NCI-H345 treated with DMSO at 0.1 percent for 48 hours (cell line): ENCODE measurements at regions not wholly inside any gene's neighbourhood (a gene's known extent, or its start where the extent isn't known, plus 50 kb on each side); places are given as distances from the start of the nearest gene placed in this dataset.
"Not testable (repeated sequence)": the region's sequence is repeated elsewhere in the genome, so short reads cannot be mapped to it uniquely, and the experiment has no call there.

Source experiments
- DNase-seq: peaks from one replicate; lab custom pipeline; 2025; ENCODE audit not compliant: unreplicated experiment; lab: John Stamatoyannopoulos, UW

DNA sequence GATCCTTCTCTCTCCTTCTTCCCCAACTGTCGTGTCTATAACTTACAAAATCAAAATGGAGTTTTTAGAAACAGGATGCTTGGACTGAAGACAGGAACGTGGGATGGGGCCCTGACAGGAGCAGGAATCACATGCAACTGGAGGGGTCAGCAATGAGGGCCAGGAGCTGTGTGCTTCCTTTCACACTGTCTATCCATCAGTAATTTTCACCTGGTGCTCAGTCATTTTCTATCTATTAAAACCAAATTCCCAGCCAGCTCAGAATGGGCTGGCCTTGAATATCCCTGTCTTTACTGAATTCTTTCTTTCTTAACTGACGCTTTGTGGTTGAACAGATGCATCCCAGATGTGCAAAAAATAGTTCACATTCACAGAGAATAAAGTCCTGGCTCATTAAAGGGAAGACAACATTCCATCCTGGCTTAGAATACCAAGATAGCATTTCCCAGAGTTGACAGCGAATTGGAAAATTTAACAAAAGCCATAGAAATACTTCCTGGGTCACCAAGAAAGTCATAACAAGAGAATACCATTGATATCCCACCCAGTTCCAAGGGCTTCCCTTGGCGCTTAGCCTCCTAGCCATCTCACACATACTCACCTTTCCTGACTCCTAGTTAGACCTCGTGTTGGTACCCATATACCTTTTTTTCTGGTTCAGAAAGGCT lies 588.1 kb downstream of the TTLL7 start:
- DNase-seq = not testable (repeated sequence)

DNA sequence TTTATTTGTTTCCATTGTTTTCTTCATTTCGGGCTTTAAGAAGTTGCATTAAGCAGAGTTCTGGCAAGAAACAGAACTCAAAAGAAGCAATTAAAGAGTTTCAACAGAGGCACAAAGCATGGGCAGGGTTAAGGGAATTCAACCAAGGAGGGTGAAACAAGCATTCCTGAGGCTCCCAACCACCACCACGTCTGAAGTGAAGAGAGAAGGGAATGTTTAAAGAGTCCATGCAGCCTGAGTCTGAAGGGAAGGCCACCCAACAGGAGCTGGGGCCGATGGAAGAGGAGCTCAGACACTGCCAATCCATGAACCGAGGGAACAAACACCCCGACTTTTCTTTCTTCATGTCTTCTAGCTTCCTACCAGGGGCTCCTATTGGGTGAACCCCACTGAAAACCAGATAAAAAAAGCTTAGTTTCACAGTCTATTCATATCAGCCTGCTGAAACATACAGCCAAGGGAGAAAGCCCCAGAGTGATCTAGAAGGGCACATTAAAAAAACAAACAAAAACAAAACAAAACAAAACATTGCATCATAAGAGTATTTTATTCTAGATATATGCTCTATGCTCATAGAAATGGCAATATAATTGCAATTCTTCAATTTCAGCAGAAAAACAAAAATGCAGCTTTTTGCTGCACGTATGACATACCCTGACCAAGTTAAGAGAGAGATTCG lies 592.1 kb downstream of the TTLL7 start:
- DNase-seq = not testable (repeated sequence)

DNA sequence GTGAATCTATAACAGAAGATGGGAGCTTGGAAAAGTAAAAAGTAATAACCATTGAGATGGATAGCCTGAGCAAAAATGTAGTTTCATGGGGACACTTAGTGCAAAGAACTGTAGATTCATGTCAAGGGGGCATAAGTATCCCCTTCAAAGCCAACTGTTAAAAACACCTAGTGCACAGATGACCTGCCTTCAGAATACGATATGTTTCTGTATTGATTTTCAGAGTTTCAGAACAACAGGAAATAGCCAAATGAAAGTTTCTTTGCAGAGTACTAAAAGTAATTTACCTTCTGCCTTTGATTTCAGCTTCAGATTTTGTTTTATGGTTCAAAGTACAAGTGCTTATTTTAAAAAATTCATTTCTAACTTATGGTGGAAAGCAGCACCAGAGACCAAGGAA lies 593.1 kb downstream of the TTLL7 start:
- not testable (repeated sequence) for DNase-seq

DNA sequence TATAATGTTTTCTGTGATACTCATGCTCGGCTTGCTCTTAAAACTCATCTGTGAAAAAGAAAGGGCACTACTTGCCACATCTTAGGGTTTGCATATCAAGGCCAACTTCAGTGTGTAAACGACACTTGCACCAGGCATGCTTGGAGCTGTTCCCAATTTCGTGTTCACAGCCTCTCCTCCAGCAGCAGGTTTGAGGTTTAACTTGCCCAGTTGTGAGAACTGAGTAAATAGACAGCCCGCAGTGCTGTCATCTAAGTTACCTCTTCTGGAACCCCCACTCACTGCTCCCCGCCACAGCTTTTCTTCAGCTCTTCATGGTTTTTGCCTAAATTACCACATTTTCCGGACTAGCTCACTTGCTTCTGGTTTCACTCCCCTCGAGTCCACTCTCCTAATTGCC lies 595.4 kb downstream of the TTLL7 start:
- not testable (repeated sequence) for DNase-seq

DNA sequence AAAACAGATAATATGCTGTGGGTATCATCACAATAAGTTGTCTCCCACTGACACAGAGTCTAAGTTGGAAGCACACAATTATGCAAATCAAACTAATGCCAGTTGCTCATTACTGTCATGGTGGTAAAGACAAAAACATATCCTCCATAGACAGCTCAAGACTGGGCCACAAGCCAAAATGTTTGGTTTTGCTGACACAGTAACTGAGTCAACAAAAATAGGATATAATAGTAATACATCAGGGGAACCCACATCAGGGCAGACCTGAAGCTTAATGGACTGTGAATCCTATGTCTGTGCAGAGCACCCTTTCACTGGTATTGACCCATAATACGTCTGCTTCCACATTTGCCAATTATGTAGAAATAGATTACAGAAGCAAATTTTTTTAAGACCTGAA lies 597.8 kb downstream of the TTLL7 start:
- DNase-seq = peak; percentile 17

DNA sequence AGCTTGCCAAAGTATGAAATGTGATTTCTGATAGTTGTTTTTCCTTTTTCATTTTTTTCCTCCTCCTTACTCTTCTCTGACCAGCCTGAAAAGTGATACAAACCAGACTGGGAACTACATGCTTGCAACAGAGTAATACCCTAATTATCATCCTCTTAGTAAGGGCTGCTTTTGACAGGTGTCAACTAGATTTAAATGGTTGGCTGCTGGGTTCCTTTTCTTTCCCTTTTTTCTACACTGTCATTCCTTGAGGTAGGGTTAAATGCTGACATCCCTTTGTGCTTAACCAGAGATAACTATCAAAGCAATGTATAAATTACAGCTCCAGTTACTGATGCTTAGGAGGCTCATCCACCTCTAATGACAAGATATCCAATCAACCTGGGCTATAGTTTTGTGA lies 598.8 kb downstream of the TTLL7 start:
- not testable (repeated sequence) for DNase-seq

DNA sequence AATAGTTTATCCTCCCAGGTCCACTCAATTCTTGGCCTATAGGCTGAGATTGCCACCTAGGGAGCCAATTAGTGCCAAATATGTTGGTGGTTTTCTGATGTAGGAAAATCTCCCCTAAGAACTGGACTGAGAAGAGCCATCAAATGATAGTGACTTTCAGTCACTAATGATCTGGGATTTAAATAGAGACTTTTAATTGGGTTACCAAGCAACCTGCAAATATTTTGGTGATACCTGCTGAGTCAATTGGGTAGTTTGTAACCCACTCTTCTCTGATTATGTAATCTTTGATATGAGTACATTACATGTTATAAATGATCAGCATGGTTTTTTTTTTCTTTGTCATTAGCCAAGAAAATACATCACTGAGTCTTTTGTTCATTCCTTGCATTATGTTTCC lies 600.8 kb downstream of the TTLL7 start:
- not testable (repeated sequence) for DNase-seq

DNA sequence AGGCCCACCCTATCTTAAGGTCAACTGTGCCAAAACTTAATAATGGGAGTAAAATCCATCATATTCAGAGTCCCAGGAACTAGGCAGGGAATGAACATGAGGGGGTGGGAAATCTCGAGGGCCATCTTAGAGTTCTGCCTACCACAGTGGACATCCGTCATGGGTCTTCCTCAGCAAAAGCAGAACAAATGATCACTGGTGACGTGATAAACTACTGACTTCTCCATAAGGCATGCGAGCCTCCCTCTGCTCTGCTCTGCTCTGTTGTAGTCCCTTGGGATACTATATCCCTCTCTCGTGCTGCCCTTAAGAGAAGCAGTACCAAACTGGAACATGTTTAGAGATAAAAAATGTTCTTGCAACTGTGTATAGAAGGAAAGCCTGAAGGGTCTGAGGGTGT lies 603.8 kb downstream of the TTLL7 start:
- not testable (repeated sequence) for DNase-seq

DNA sequence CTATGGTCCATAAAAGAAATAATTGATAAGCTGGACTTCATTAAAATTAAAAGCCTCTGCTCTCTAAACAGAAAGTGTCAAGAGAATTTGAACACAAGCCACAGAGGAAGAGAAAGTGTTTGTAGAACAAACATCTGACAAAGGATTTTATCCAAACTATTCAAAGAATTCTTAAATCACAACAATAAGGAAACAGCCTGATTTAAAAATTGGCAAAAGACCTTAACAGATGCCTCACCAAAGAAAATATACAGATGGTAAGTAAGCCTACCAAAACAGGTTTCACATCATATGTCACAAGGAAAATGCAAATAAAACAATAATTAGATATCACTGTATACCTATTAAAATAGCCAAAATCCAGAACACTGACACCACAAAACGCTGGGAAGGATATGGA lies 612.0 kb downstream of the TTLL7 start:
- DNase-seq = not testable (repeated sequence)

DNA sequence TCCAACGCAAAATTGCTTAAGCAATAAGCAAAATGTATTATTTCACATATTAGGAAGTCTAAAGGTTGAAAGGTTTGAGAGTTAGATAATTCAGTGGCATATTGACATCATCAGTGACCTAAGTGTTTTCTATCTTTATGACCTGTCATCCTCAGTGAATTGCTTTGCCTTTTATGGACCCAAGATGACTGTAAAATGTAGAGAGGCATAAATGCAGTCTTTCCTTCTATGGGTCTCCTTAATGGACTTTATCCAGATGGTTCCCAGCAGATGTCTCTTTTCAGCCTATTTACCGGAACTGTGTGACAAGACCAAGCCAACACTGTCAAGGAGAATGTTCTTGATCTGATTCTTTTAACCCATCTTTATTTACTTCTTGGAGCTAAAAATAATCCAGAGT lies 615.8 kb downstream of the TTLL7 start:
- not testable (repeated sequence) for DNase-seq

DNA sequence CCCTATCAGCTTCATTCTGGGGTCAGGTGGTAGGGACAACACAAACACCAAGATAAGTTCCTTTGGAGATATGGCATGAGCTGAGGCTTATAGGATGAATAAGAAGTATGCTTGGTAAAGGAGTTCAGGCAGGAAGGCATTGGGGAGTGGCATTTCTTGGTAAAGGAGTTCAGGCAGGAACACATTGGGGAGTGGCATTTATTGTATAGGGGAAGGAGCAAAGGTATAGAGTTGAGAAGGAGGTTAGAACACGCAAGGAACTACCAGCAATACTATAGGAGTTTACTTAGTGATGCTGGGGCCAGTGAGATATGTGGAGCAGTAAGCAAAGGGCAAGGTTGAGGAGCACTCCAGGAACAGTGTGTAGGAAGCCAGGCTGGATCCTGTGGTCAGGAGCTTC lies 625.9 kb downstream of the TTLL7 start:
- DNase-seq = not testable (repeated sequence)

DNA sequence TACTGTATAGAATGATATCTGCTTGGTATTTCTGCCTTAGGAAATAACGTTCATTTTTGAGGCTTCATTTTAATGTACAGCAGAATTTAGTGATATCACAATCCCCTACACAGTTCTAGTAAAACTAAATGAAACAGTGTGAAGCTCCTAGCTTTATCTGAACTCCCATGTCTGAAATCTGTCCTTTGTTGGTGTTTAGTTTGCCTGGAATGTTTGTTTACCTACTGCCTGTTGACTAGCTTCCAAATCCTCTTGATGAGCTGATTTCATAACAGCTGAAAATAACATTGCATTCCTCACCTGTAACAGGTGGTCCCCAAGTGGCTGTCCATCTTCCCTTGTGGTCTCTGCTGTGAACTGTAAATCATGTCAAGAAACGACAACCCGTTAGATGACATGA lies 629.1 kb downstream of the TTLL7 start:
- not testable (repeated sequence) for DNase-seq

DNA sequence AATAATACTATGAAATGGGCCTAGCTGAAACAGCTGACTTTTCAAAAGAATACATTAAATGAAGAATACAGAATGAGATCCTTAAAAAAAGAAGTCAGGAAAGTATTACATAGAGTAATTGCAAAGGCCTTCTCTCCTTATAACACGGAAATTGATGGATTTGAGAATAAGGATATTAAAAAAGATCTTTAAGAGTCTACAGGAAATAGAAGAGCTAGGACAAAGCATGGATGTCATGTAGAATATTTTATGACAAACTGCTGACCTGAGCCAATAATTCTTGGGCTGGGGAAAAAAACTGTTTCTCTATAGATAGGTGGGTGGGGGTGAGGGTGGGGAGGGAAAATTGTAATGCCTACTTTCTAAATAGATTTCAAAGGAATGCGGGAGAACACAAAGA lies 633.6 kb downstream of the TTLL7 start:
- not testable (repeated sequence) for DNase-seq

DNA sequence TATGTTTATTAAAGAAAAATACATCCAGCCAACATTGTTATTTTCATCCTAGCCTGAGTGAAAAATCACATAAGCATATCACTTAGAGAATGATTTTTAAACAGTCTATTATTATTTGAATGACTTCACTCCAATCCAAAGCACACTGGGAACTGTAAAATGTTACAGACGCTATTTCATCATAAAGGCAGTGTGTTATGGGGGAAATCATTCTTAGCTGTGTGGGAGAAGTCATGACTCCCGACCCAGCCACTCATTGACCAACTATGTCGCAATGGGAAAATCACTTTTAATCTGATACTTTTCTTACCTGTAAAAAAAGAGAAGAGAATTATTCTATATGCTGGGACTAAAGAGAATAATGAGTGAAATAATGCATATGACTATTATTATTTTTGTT lies 653.6 kb downstream of the TTLL7 start:
- DNase-seq = not testable (repeated sequence)

DNA sequence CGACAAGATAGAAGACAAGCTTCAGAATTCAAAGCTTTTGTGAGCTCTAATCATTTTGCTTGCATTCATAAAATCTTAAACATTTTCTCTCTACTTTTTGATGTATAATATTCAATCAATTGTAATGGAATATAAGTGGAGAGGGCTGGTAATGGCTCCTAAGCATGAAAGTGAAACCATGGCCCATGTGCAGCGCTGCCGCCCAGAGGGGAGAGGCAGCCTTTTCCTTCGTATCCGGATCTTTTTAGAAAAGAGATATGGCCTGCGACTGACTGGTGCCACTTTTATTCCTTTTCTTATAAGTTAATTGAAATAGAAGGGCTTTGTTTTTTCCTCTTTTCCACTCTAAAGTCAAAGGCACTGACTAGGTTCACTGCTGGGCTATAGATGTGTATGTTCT lies 655.2 kb downstream of the TTLL7 start:
- not testable (repeated sequence) for DNase-seq

DNA sequence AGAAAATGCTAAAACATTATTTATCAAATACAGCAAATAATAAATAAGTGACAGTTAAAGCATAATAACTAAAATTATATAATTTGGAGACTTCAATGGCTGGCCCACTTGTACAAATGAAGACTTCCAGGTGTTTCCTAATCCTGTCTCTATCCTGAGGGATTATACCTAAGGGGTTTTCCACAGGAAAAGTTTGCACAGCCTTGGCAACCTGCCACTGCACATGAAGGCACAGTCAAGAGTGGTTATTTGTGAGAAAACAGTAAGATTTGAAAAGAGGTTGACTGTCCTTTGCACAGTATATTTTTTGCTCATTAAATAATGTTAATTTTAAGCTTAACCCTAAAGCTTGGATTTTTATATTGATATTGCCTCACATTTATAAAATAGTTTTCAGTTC lies 655.9 kb downstream of the TTLL7 start:
- not testable (repeated sequence) for DNase-seq

DNA sequence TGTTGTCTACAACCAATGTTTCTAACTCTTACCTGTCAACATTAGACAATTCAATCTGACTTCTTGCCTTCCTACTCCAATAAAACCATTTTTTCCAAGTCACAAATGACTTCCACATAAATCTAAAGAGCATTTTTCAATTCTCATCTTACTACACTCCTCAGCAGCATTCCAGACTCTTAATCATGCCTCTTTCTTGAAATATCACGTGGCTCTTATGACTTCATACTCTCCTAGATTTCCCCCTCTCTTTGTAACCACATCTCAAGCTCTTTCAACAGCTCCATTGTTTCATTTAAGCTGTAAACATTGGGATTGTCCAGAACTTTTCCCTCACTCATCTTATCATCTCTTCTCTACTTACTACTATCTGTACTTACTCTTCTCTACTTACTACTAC lies 666.6 kb downstream of the TTLL7 start:
- not testable (repeated sequence) for DNase-seq

DNA sequence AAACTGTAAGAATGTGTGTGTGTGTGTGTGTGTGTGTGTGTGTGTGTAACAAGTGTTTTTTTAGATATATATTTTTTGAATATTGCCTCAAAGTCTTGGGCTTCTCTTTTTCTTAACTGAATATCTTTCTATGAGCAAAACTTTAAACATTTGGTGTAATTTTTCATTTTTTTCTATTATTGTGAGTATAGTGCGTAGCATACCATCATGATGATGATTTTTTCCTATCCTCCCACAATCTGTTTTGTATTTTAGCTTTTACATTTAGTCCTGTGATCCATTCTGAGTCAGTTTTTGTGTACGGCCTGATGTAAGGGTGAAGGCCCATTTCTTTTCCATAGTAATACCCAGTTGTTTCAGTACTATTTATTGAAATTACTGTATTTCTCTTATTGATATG lies 680.6 kb downstream of the TTLL7 start:
- no peak for DNase-seq

DNA sequence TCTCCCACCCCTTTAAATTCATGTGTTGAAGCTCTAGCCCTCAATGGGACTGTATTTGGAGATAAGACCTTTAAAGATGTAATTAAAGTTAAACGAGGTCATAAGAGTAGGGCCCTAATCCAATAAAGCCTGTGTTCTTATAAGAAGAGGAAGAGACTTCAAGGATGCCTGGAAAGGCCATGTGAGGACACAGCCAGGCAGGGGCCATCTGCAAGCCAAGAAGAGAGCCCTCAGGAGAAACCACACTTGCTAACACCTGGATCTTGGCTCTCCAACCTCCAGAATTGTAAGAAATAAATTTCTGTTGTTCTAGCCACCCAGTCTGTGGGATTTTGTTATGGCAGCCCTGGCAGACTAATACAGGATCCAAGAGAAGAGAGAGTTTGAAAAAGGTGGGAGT lies 683.5 kb downstream of the TTLL7 start:
- DNase-seq = not testable (repeated sequence)

DNA sequence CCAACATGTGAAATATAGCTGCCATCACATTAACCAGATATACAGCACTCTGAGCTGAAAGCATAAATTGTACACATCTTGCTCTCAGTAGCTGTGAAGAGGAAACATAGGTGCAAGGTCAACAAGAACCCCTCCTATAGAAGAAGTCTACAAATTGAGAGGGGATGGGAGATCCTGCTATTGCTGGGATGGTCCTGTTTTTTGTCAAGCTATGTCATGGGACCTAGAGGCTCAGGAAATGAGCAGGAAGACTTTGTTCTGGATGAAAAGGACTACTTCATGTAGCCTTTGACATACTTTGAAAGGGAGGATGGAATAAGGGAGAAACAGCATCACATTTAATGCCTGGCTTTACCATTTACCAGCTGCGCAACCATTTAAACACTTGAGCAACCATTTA lies 688.8 kb downstream of the TTLL7 start:
- DNase-seq = not testable (repeated sequence)

DNA sequence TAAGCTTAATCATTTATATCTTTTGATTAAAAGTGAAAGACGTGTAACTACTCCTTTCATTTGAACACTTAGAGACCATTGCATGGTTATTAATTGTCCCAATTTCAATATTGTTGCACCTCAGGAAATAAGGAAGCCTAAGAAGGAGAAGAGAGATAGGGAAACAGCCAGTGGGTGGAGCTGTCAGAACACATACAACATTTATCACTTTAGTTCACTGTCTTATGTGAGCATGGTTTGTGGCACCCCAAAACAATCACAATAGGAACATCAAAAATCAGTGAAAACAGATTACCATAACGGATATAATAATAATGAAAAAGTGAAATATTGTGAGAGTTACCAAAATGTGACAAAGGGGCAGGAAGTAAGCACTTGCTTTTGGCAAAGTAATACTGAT lies 689.9 kb downstream of the TTLL7 start:
- not testable (repeated sequence) for DNase-seq

DNA sequence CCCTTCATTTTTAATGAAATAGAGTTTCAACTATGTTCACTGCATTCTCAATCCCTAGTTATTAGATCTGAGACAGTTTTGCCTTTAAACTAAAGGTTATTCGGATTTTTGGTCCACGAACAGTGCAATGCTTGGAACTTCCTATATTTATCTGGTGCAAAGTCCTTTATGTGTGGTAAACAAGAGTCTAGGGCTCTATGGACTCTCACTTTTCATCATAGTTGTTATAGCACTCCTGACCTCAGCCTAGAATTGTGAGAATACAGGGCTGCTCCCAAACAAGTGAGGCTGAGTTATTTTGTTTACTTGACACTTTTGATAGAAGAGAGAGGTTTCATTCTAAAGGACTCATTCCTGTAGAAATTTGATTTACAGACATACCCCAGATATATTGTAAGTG lies 692.1 kb downstream of the TTLL7 start:
- DNase-seq = not testable (repeated sequence)

DNA sequence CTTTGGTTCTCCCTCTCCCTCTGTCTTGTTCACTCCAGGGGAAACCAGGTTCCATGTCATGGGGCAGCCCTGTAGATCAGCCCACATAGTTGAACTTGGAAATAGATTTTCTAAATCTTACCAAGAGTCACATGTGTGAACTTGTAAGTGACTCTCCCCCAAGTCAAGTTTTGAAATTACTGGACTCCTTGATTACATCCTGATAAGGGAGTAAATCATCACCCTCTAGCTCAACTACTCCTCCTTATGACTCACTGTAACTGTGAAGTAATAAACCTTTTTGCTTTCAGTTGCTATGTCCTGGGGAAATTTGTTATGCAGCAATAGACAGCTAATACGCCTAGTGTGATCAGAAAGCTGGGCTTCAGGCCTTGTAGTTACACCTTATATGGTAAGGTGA lies 703.3 kb downstream of the TTLL7 start:
- DNase-seq = not testable (repeated sequence)
